ENCODE measurements at regions not wholly inside any gene's neighbourhood (a gene's known extent, or its start where the extent isn't known, plus 50 kb on each side); places are given as distances from the start of the nearest gene placed in this dataset.

- TF ChIP-seq CTCF (conservative IDR thresholded peaks at IDR 0.05) (no peak), EZH2 (IDR thresholded peaks at IDR 0.05; ENCODE audit: low read depth) (no peak)
These were observed 753.0 kb upstream of the SGCG start for GRCh38 chr13:22427783-22428182.
